Heart right ventricle (tissue), 16 donors: ENCODE measurements at regions not wholly inside any gene's neighbourhood (a gene's known extent, or its start where the extent isn't known, plus 50 kb on each side); places are given as distances from the start of the nearest gene placed in this dataset.

ENCODE experiments used
- ATAC-seq, 8 donors: fragments of 200-7000 bp; cut with Tn5 transposase; one replicate each; pipeline ENCODE4 v1.9.1; 2020; ENCODE audit warnings: mild to moderate bottlenecking in 8 of 8, moderate library complexity in 8 of 8, moderate number of reproducible peaks in 1 of 8
- DNase-seq, 2 donors: peaks; one replicate each; pipeline ENCODE4 v3.0.0-alpha.2; 2020
- H3K27ac ChIP-seq, 10 donors: fragments of 200-600 bp; sonication (generic) in 2 of 10; one replicate each; pipeline versions ENCODE4 v1.5.0 to v1.8.0; 2020 to 2022; ENCODE audit warnings: mild to moderate bottlenecking in 3 of 10
- H3K27me3 ChIP-seq, 7 donors: fragments of 200-600 bp; one replicate each; pipeline ENCODE4 v1.8.0; 2021 to 2022; ENCODE audit warnings: mild to moderate bottlenecking in 2 of 7
- H3K36me3 ChIP-seq, 9 donors: fragments of 200-600 bp; sonication (generic) in 1 of 9; one replicate each; pipeline versions ENCODE4 v1.5.0 to v1.8.0; 2020 to 2022; ENCODE audit warnings: mild to moderate bottlenecking in 2 of 9
- H3K4me1 ChIP-seq, 9 donors: fragments of 200-600 bp; sonication (generic) in 1 of 9; one replicate each; pipeline versions ENCODE4 v1.5.0 to v1.8.0; 2020 to 2022; ENCODE audit warnings: mild to moderate bottlenecking in 4 of 9
- H3K4me3 ChIP-seq, 10 donors: fragments of 200-600 bp; sonication (generic) in 2 of 10; one replicate each; pipeline versions ENCODE4 v1.5.0 to v1.8.0; 2020 to 2022; ENCODE audit warnings: mild to moderate bottlenecking in 7 of 10, moderate library complexity in 2 of 10
- H3K9me3 ChIP-seq, 11 donors: fragments of 200-600 bp in 10 of 11; sonication (generic) in 2 of 11; one replicate each; pipeline versions ENCODE4 v1.5.0 to v1.8.0; 2013 to 2022; ENCODE audit warnings: mild to moderate bottlenecking in 2 of 11, control low read depth in 1 of 11, moderate library complexity in 1 of 11
- CTCF ChIP-seq, 9 donors: fragments of 200-600 bp; sonication (generic) in 2 of 9; IDR thresholded peaks; one replicate each; pipeline versions ENCODE4 v1.5.0 to v1.8.0; 2021 to 2022; ENCODE audit warnings: antibody characterized with exemption in 9 of 9, mild to moderate bottlenecking in 5 of 9, moderate library complexity in 1 of 9
- WGBS, 2 donors: extraction: QIAGEN DNeasy Blood & Tissue Kit; methylation state at CpG; one replicate each; pipeline ENCODE4 v1.1.7; 2013; ENCODE audit warnings: inconsistent platforms in 1 of 2; 5-methylcytosine and 5-hydroxymethylcytosine counted together
- intact Hi-C, 10 donors: fragments of 100-400 bp; cut with DNase I; formaldehyde crosslinking; loops; one replicate each; pipeline versions ENCODE4 v1.11.1 to v1.14.2; 2022
- donor health status: Arrhythmogenic right ventricular cardiomyopathy.
- donor health status: ischemic (EF 13 %, LVEDD 7.1; RV severe dilation, severe dysfunction).
- donor health status: healthy with polysubstance abuse.
- donor health status: DM: no; HTN: yes; CAD: no.
- donor health status: DM: no; HTN: no; CAD: no.
- donor health status: ischemic (EF 25% LVEDD 6.9; RV normal size, moderate dysfunction).
- donor health status: ischemic (EF 25% LVEDD 5.7; RV mildly dilated, moderate dysfunction).
- donor health status: healthy.
- donor health status: DM: yes; HTN: yes; CAD: no.
- donor health status: Ischemic cardiomyopathy.
- donor health status: ischemic (EF 35%, LVEDD 5.7; RV mildly dilated, moderate dysfunction).
- donor health status: nonischemic (EF 11% LVEDD 7.7; RV severe dilation, severe dysfunction).
- donor health status: DM: yes; HTN: yes; CAD: no.
- donor health status: PGD.
- donor health status: ischemic (EF 29% LVEDD 5.4; RV normal size, mild dysfunction).
- donor health status: nonischemic (EF 23%, LVEDD 6.1; RV moderate dilation, normal function).

- intact Hi-C loops = loop anchor here in 1 of 10 donors (5.0 kb wide), 1 partner anchor 1900 kb away; no protein-coding TSS in a partner anchor
- H3K4me3 ChIP-seq = no peak overlapping the region
- no peak overlapping the region for H3K27ac ChIP-seq
- no peak for DNase-seq
- no peak for ATAC-seq
- H3K9me3 ChIP-seq = peaks cover 0 to 11% (median 0%) of the 10 kb centered on the region in 11 donors
- no peaks in the 10 kb centered on the region for H3K36me3 ChIP-seq
- H3K4me1 ChIP-seq = no peaks in the 10 kb centered on the region
- H3K27me3 ChIP-seq = no peaks in the 10 kb centered on the region
- whole genome bisulfite sequencing, 2 donors = 90 to 92% methylated on average over 5 of the region's 5 CpGs
- no peak for TF ChIP-seq CTCF (IDR thresholded peaks at IDR 0.05)
Observed at GRCh38 chr18:68431922-68432198, 283.0 kb downstream of the TMX3 start.

- Histone ChIP-seq H3K27ac (no peak overlapping the region), H3K36me3 (no peaks in the 10 kb centered on the region), H3K9me3 (peaks cover 0 to 8% (median 0%) of the 10 kb centered on the region in 11 donors), H3K4me3 (no peak overlapping the region), H3K27me3 (no peaks in the 10 kb centered on the region), H3K4me1 (no peaks in the 10 kb centered on the region)
- intact Hi-C loops = loop anchor here in 1 of 10 donors (5.0 kb wide), 1 partner anchor 1899 kb away; no protein-coding TSS in a partner anchor
- WGBS, 2 donors = 76 to 78% methylated on average over 6 of the region's 6 CpGs
- no peak for DNase-seq
- ATAC-seq = no peak
- TF ChIP-seq CTCF (IDR thresholded peaks at IDR 0.05) = no peak
Observed at GRCh38 chr18:68431111-68431921, 283.6 kb downstream of the TMX3 start.

GRCh38 chr18:68429841-68430240 lies 285.1 kb downstream of the TMX3 start:
- 67 to 80% methylated on average over 2 of the region's 2 CpGs for WGBS, 2 donors
- DNase-seq (no peak), ATAC-seq (no peak)
- H3K4me1 ChIP-seq = no peaks in the 10 kb centered on the region
- no peaks in the 10 kb centered on the region for H3K36me3 ChIP-seq
- TF ChIP-seq CTCF (IDR thresholded peaks at IDR 0.05) = no peak
- no peak overlapping the region for H3K27ac ChIP-seq
- H3K4me3 ChIP-seq = no peak overlapping the region
- intact Hi-C loops = loop anchor here in 1 of 10 donors (5.0 kb wide), 1 partner anchor 1898 kb away; no protein-coding TSS in a partner anchor
- H3K27me3 ChIP-seq = no peaks in the 10 kb centered on the region
- no peaks in the 10 kb centered on the region for H3K9me3 ChIP-seq

- no peaks in the 10 kb centered on the region for H3K27me3 ChIP-seq
Observed at GRCh38 chr18:68429111-68429510, 285.8 kb downstream of the TMX3 start.

More at GRCh38 chr18:68429111-68429510, 285.8 kb downstream of the TMX3 start:
- ATAC-seq = no peak
- no peak for DNase-seq
- H3K9me3 ChIP-seq = no peaks in the 10 kb centered on the region
- no peaks in the 10 kb centered on the region for H3K4me1 ChIP-seq
- no peak for TF ChIP-seq CTCF (IDR thresholded peaks at IDR 0.05)
- WGBS, 2 donors = 83 to 91% methylated on average over 6 of the region's 6 CpGs
- H3K36me3 ChIP-seq = no peaks in the 10 kb centered on the region
- H3K4me3 ChIP-seq = no peak overlapping the region
- no peak overlapping the region for H3K27ac ChIP-seq
- intact Hi-C loops = no loop called here
